ENCODE measurements at regions not wholly inside any gene's neighbourhood (a gene's known extent, or its start where the extent isn't known, plus 50 kb on each side); places are given as distances from the start of the nearest gene placed in this dataset.

GRCh38 chr20:7420345-7420744, 519.9 kb downstream of the HAO1 start:
- TF ChIP-seq RAD21 (IDR thresholded peaks at IDR 0.05; ENCODE audit: low read depth): no peak
- no peak for TF ChIP-seq EP300 (IDR thresholded peaks at IDR 0.05; ENCODE audit: borderline replicate concordance)
